H1 (cell line): ENCODE measurements at regions not wholly inside any gene's neighbourhood (a gene's known extent, or its start where the extent isn't known, plus 50 kb on each side); places are given as distances from the start of the nearest gene placed in this dataset.

Experiments
- CTCF ChIA-PET: fragments of 300-600 bp; sonication (Branson Sonifier 250); formaldehyde crosslinking; loops from one replicate; lab custom pipeline; 2021; ENCODE audit not compliant: partially characterized antibody; lab: Charles Lee
- POLR2A ChIA-PET: fragments of 300-600 bp; sonication (Branson Sonifier 250); formaldehyde crosslinking; loops from one replicate; lab custom pipeline; 2021; ENCODE audit warnings: inconsistent platforms; ENCODE audit not compliant: partially characterized antibody; lab: Charles Lee
- DNase-seq, 2 experiments: peaks; one replicate each; pipeline versions ENCODE4 v3.0.0 to v3.0.0-alpha.2; 2010 to 2022; ENCODE audit warnings: low spot score in 2 of 2, low read depth in 1 of 2, mixed read lengths in 1 of 2
- FAIRE-seq: peaks from 2 replicates; lab custom pipeline; 2011; peaks lifted over from hg19 to GRCh38; lab: Jason Lieb, UNC
- H2AFZ ChIP-seq: 2 replicates; pipeline ENCODE4 v1.8.1; 2012; ENCODE audit warnings: low read length, inconsistent platforms
- H2AK5ac ChIP-seq: 2 replicates; pipeline ENCODE4 v1.6.1; 2013; ENCODE audit warnings: low read depth, low read length
- H2BK120ac ChIP-seq: replicated peaks from 2 replicates; pipeline ENCODE3; 2013; ENCODE audit warnings: low read depth, low read length, inconsistent platforms
- H2BK12ac ChIP-seq: 2 replicates; pipeline ENCODE4 v1.6.1; 2013; ENCODE audit warnings: low read depth, low read length
- H2BK15ac ChIP-seq: 2 replicates; pipeline ENCODE4 v1.6.1; 2013; ENCODE audit warnings: low read length
- H2BK20ac ChIP-seq: 2 replicates; pipeline ENCODE4 v1.6.1; 2013; ENCODE audit warnings: low read length
- H2BK5ac ChIP-seq: 2 replicates; pipeline ENCODE4 v1.6.1; 2013; ENCODE audit warnings: low read depth, low read length
- H3K14ac ChIP-seq: 2 replicates; pipeline ENCODE4 v1.6.1; 2013; ENCODE audit warnings: inconsistent platforms; ENCODE audit not compliant: insufficient read length
- H3K18ac ChIP-seq: 2 replicates; pipeline ENCODE4 v1.6.1; 2013; ENCODE audit warnings: low read length; ENCODE audit errors: extremely low read depth
- H3K23ac ChIP-seq: 2 replicates; pipeline ENCODE4 v1.6.1; 2013; ENCODE audit warnings: inconsistent platforms; ENCODE audit not compliant: insufficient read length
- H3K23me2 ChIP-seq: 2 replicates; pipeline ENCODE4 v1.6.1; 2013; ENCODE audit warnings: low read depth, low read length
- H3K27ac ChIP-seq: 2 replicates; pipeline ENCODE4 v1.6.1; 2011; ENCODE audit warnings: low read depth, low read length, inconsistent platforms
- H3K27me3 ChIP-seq, 4 experiments: replicated peaks in 1 of 4; 1 replicate in 1 of 4; 2 replicates in 3 of 4; pipeline versions ENCODE4 v1.6.1 to v1.8.1; 2011 to 2013; ENCODE audit warnings: low read length in 3 of 4, mild to moderate bottlenecking in 3 of 4, inconsistent platforms in 2 of 4, mixed read lengths in 2 of 4, moderate library complexity in 1 of 4; ENCODE audit not compliant: control insufficient read depth in 3 of 4, insufficient read depth in 3 of 4; ENCODE audit errors: extremely low read depth in 1 of 4
- H3K36me3 ChIP-seq, 4 experiments: 2 replicates each; pipeline versions ENCODE4 v1.6.1 to v1.8.1; 2011 to 2013; ENCODE audit warnings: mild to moderate bottlenecking in 4 of 4, low read length in 3 of 4, moderate library complexity in 2 of 4, control low read depth in 1 of 4, inconsistent platforms in 1 of 4; ENCODE audit not compliant: insufficient read depth in 4 of 4, control insufficient read depth in 2 of 4
- H3K4ac ChIP-seq: replicated peaks from 2 replicates; pipeline ENCODE3; 2013; ENCODE audit warnings: low read length, low read depth, mixed read lengths, inconsistent platforms; ENCODE audit not compliant: insufficient read length
- H3K4me1 ChIP-seq, 4 experiments: replicated peaks in 1 of 4; 1 replicate in 1 of 4; 2 replicates in 3 of 4; pipeline versions ENCODE4 v1.6.1 to v1.8.1; 2011 to 2013; ENCODE audit warnings: low read length in 3 of 4, inconsistent platforms in 2 of 4, mixed read lengths in 1 of 4; ENCODE audit not compliant: insufficient read depth in 4 of 4, control insufficient read depth in 3 of 4
- H3K4me2 ChIP-seq, 2 experiments: 2 replicates each; pipeline versions ENCODE4 v1.6.1 to v1.8.1; 2011 to 2013; ENCODE audit warnings: low read depth in 2 of 2, low read length in 2 of 2, control low read depth in 1 of 2, inconsistent platforms in 1 of 2, mild to moderate bottlenecking in 1 of 2; ENCODE audit not compliant: insufficient read depth in 1 of 2
- H3K4me3 ChIP-seq, 4 experiments: fragments of 200-600, 300-600 bp in 1 of 4; sonication (generic), shearing (Covaris generic), sonication (Bioruptor Twin) in 1 of 4; 2 replicates each; pipeline versions ENCODE4 v1.5.1 to v1.8.1; 2011 to 2016; ENCODE audit warnings: low read length in 4 of 4, low read depth in 3 of 4, control low read depth in 2 of 4, inconsistent platforms in 2 of 4, mild to moderate bottlenecking in 2 of 4, mixed read lengths in 1 of 4, moderate library complexity in 1 of 4; ENCODE audit not compliant: insufficient read depth in 2 of 4; ENCODE audit errors: extremely low read depth in 1 of 4
- H3K56ac ChIP-seq: replicated peaks from 2 replicates; pipeline ENCODE3; 2013; ENCODE audit warnings: low read depth, mild to moderate bottlenecking, mixed read lengths, low read length, inconsistent platforms; ENCODE audit not compliant: insufficient read length
- H3K79me1 ChIP-seq: 2 replicates; pipeline ENCODE4 v1.6.1; 2013; ENCODE audit warnings: low read depth, low read length, control low read depth
- H3K79me2 ChIP-seq, 2 experiments: 2 replicates each; pipeline versions ENCODE4 v1.6.1 to v1.8.1; 2012 to 2013; ENCODE audit warnings: low read length in 2 of 2, mild to moderate bottlenecking in 2 of 2, inconsistent platforms in 1 of 2; ENCODE audit not compliant: insufficient read depth in 2 of 2, control insufficient read depth in 1 of 2
- H3K9ac ChIP-seq, 4 experiments: replicated peaks in 1 of 4; 1 replicate in 1 of 4; 2 replicates in 3 of 4; pipeline versions ENCODE4 v1.6.1 to v1.8.1; 2011 to 2013; ENCODE audit warnings: low read depth in 3 of 4, low read length in 3 of 4, control low read depth in 2 of 4, mild to moderate bottlenecking in 2 of 4, moderate library complexity in 2 of 4, inconsistent platforms in 1 of 4; ENCODE audit errors: extremely low read depth in 1 of 4
- H3K9me3 ChIP-seq, 2 experiments: 2 replicates each; pipeline versions ENCODE4 v1.6.1 to v1.8.1; 2012 to 2013; ENCODE audit warnings: mild to moderate bottlenecking in 2 of 2, moderate library complexity in 2 of 2, control low read depth in 1 of 2, inconsistent platforms in 1 of 2, low read depth in 1 of 2, low read length in 1 of 2, mixed read lengths in 1 of 2; ENCODE audit not compliant: insufficient read depth in 2 of 2
- H4K20me1 ChIP-seq, 2 experiments: replicated peaks in 1 of 2; 2 replicates each; pipeline versions ENCODE3 to v1.8.1; 2011 to 2013; ENCODE audit warnings: inconsistent platforms in 2 of 2, low read length in 2 of 2, mild to moderate bottlenecking in 1 of 2; ENCODE audit not compliant: insufficient read depth in 2 of 2, control insufficient read depth in 1 of 2
- H4K5ac ChIP-seq: 2 replicates; pipeline ENCODE4 v1.6.1; 2013; ENCODE audit warnings: low read length, low read depth, mixed read lengths, inconsistent platforms; ENCODE audit not compliant: insufficient read length
- H4K8ac ChIP-seq: 2 replicates; pipeline ENCODE4 v1.8.0; 2013; ENCODE audit warnings: mild to moderate bottlenecking, moderate library complexity, low read length, inconsistent platforms; ENCODE audit not compliant: insufficient read depth; ENCODE audit errors: extremely low read depth
- H4K91ac ChIP-seq: replicated peaks from 2 replicates; pipeline ENCODE3; 2013; ENCODE audit warnings: low read length, mixed read lengths, inconsistent platforms; ENCODE audit not compliant: insufficient read length
- BACH1 ChIP-seq: IDR thresholded peaks from 2 replicates; pipeline ENCODE4 v1.6.1; 2012; ENCODE audit warnings: low read length, improper control_type of control experiment
- CHD1 ChIP-seq: IDR thresholded peaks from 2 replicates; pipeline ENCODE4 v1.6.1; 2012; ENCODE audit warnings: low read depth, low read length, improper control_type of control experiment
- EP300 ChIP-seq, 2 experiments: IDR thresholded peaks; 1 replicate in 1 of 2; 2 replicates in 1 of 2; pipeline ENCODE4 v1.6.1; 2011 to 2012; ENCODE audit warnings: low read depth in 2 of 2, low read length in 2 of 2, mild to moderate bottlenecking in 2 of 2, borderline replicate concordance in 1 of 2, inconsistent platforms in 1 of 2, moderate library complexity in 1 of 2
- GTF2F1 ChIP-seq: IDR thresholded peaks from 2 replicates; pipeline ENCODE4 v1.6.1; 2012; ENCODE audit warnings: low read depth, low read length, improper control_type of control experiment, borderline replicate concordance
- MAFK ChIP-seq: IDR thresholded peaks from 2 replicates; pipeline ENCODE4 v1.6.1; 2012; ENCODE audit warnings: low read depth, mild to moderate bottlenecking, improper control_type of control experiment, low read length
- NANOG ChIP-seq: IDR thresholded peaks from 2 replicates; pipeline ENCODE4 v1.6.1; 2011; ENCODE audit warnings: low read length, low read depth, mild to moderate bottlenecking, inconsistent platforms; ENCODE audit not compliant: insufficient read depth, poor library complexity, severe bottlenecking
- PHF8 ChIP-seq: fragments of 200-600 bp; sonication (generic); conservative IDR thresholded peaks from 2 replicates; pipeline ENCODE4 v1.7.1; 2012; ENCODE audit warnings: low read depth, mild to moderate bottlenecking, inconsistent platforms, low read length, moderate library complexity
- POU5F1 ChIP-seq: IDR thresholded peaks from 2 replicates; pipeline ENCODE4 v1.6.1; 2011; ENCODE audit warnings: low read depth, mild to moderate bottlenecking, low read length, moderate library complexity
- RFX5 ChIP-seq: IDR thresholded peaks from 2 replicates; pipeline ENCODE4 v1.6.1; 2011; ENCODE audit warnings: low read depth, low read length, improper control_type of control experiment, borderline replicate concordance
- SAP30 ChIP-seq: fragments of 300-600 bp; sonication (generic); IDR thresholded peaks from 2 replicates; pipeline ENCODE4 v1.7.1; 2012; ENCODE audit warnings: low read length, moderate library complexity, mild to moderate bottlenecking, inconsistent platforms; ENCODE audit not compliant: insufficient read depth, insufficient replicate concordance
- SIRT6 ChIP-seq: IDR thresholded peaks from one replicate; pipeline ENCODE4 v1.7.1; 2012; ENCODE audit warnings: low read length, inconsistent platforms
- SIX5 ChIP-seq: IDR thresholded peaks from 2 replicates; pipeline ENCODE4 v1.6.1; 2011; ENCODE audit warnings: mild to moderate bottlenecking, low read depth, low read length
- SRF ChIP-seq: IDR thresholded peaks from 2 replicates; pipeline ENCODE4 v1.6.1; 2011; ENCODE audit warnings: mild to moderate bottlenecking, low read depth, low read length, moderate library complexity
- TAF1 ChIP-seq: IDR thresholded peaks from 2 replicates; pipeline ENCODE4 v1.6.1; 2011; ENCODE audit warnings: mild to moderate bottlenecking, low read depth, low read length
- TBP ChIP-seq: IDR thresholded peaks from 2 replicates; pipeline ENCODE4 v1.6.1; 2011; ENCODE audit warnings: low read depth, low read length, improper control_type of control experiment
- WGBS, 2 experiments: shearing (Covaris generic) in 1 of 2; methylation state at CpG; one replicate each; pipeline versions ENCODE4 v1.1.6 to v1.1.7; 2013 to 2015; ENCODE audit warnings: low lambda C conversion rate in 2 of 2, mixed read lengths in 2 of 2, inconsistent platforms in 1 of 2, low coverage in 1 of 2, missing lambda C conversion rate in 1 of 2; ENCODE audit not compliant: insufficient replicate concordance in 2 of 2, insufficient coverage in 1 of 2, insufficient read length in 1 of 2; ENCODE audit errors: extremely low coverage in 1 of 2, missing lambda C conversion rate in 1 of 2; 5-methylcytosine and 5-hydroxymethylcytosine counted together
- TF ChIP-seq, protein P1 (sequence below): IDR thresholded peaks from 2 replicates; pipeline ENCODE4 v1.6.1; 2011; ENCODE audit warnings: low read depth, mild to moderate bottlenecking, low read length; ENCODE audit not compliant: insufficient read depth

DNA sequence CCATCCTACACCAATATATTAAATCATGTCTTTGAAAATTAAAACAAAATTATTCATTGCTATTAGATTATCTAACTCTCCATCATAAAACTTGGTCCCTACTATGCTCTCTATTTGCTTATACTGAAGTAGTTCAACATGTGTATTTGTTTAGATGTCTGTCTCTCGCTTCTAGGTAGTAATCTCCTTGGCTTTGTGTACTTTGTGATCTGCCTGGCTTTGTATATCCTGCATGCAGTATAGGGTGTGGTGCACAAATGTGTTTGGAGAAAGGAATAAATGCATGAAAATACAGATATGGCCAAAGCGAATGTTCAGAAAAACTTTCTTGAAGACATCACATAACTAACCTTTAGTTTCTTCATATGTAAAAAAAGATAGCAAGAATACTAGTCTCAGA lies 246.6 kb upstream of the LRFN5 start:
- no peak overlapping the region for H3K4me3 ChIP-seq
- H2BK5ac ChIP-seq: no peak overlapping the region
- no peak overlapping the region for H2BK120ac ChIP-seq
- H3K36me3 ChIP-seq: no peaks in the 10 kb centered on the region
- H2BK12ac ChIP-seq: no peak overlapping the region
- H2BK15ac ChIP-seq: no peak overlapping the region
- H3K14ac ChIP-seq: no peak overlapping the region
- no peak overlapping the region for H4K8ac ChIP-seq
- H3K23me2 ChIP-seq: no peaks in the 10 kb centered on the region
- H3K79me1 ChIP-seq: no peaks in the 10 kb centered on the region
- no peaks in the 10 kb centered on the region for H3K4me1 ChIP-seq
- no peak overlapping the region for H3K18ac ChIP-seq
- no peak overlapping the region for H2AFZ ChIP-seq
- H3K79me2 ChIP-seq: no peaks in the 10 kb centered on the region
- H3K23ac ChIP-seq: no peak overlapping the region
- no peak overlapping the region for H2BK20ac ChIP-seq
- CTCF ChIA-PET: no interaction called here
- no peak for FAIRE-seq
- H3K56ac ChIP-seq: no peak overlapping the region
- no peak for DNase-seq
- no peak overlapping the region for H4K5ac ChIP-seq
- H3K27ac ChIP-seq: no peak overlapping the region
- no peaks in the 10 kb centered on the region for H3K9me3 ChIP-seq
- WGBS, 2 experiments: 91% methylated on average over 2 of the region's 2 CpGs; no CpG with 5 or more reads in 1 of the 2 experiments
- H3K4ac ChIP-seq: no peak overlapping the region
- H2AK5ac ChIP-seq: no peak overlapping the region
- POLR2A ChIA-PET: no interaction called here
- H3K9ac ChIP-seq: no peak overlapping the region
- no peaks in the 10 kb centered on the region for H3K27me3 ChIP-seq
- H4K20me1 ChIP-seq: no peaks in the 10 kb centered on the region
- no peak overlapping the region for H3K4me2 ChIP-seq
- H4K91ac ChIP-seq: no peak overlapping the region
- TF ChIP-seq TAF1 (no peak), SRF (no peak), SIRT6 (no peak), RFX5 (no peak), PHF8 (no peak), NANOG (no peak), MAFK (no peak), SIX5 (no peak), TBP (no peak), GTF2F1 (no peak), POU5F1 (no peak), BACH1 (no peak), CHD1 (no peak), SAP30 (no peak), EP300 (IDR thresholded peaks at IDR 0.05; ENCODE audit: borderline replicate concordance in 1 of 2, low read depth in 2 of 2, low read length in 2 of 2) (no peak)
- TF ChIP-seq, protein P1, sequence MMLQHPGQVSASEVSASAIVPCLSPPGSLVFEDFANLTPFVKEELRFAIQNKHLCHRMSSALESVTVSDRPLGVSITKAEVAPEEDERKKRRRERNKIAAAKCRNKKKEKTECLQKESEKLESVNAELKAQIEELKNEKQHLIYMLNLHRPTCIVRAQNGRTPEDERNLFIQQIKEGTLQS: no peak
